ENCODE measurements at regions not wholly inside any gene's neighbourhood (a gene's known extent, or its start where the extent isn't known, plus 50 kb on each side); places are given as distances from the start of the nearest gene placed in this dataset.

DNA sequence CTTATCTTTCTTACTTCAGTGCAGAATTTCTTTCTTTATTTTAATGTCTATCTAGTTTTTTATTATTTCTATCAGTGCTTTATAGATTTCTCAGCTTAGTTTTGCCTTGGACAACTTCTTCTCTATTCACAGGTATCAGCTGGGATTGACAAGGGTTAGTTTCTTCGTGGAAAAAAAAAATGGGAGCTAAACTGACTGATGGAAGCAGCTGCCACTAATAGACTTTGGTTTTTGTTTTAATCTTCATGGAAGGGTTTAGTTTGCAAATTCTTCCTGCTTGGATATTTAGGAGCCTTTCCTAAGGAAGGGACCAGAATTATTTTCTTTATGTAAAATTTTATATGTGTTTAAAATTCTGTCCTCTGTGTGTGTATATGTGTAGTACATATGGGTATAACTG is 306.1 kb upstream of the FMN2 start:
- DNase-seq (ENCODE audit: low read depth) = no peak

GRCh38 chr1:239786464-239786863 is 305.2 kb upstream of the FMN2 start:
- DNase-seq (ENCODE audit: low read depth) = no peak

- DNase-seq (ENCODE audit: low read depth) = no peak
Observed at GRCh38 chr1:239792157-239792556, 299.5 kb upstream of the FMN2 start.

GRCh38 chr1:239795304-239795703 is 296.4 kb upstream of the FMN2 start:
- DNase-seq (ENCODE audit: low read depth) = no peak

GRCh38 chr1:239799617-239800016 is 292.1 kb upstream of the FMN2 start:
- no peak for DNase-seq (ENCODE audit: low read depth)

DNA sequence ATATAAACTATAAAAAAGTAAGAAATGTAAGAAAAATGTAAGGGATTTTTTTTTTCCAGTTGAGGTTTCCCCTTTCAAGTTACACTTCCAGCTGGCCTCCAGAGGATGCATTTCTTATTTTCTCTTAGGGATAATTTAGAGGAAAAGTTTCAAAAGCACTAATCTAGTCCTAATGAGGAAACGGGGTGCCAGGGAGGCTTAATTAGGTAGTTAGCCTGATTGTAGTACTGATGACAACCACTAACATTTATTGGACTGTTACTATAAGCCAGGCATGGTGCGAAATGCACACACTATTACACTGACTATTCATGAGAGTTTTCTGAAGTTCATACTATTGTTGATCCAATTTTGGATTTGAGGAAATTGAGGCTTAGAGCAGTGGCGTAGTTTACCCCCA is 290.8 kb upstream of the FMN2 start:
- DNase-seq (ENCODE audit: low read depth) = no peak

- no peak for DNase-seq (ENCODE audit: low read depth)
Observed at GRCh38 chr1:239802275-239802674, 289.4 kb upstream of the FMN2 start.

GRCh38 chr1:239803781-239804180 is 287.9 kb upstream of the FMN2 start:
- DNase-seq (ENCODE audit: low read depth) = no peak

DNA sequence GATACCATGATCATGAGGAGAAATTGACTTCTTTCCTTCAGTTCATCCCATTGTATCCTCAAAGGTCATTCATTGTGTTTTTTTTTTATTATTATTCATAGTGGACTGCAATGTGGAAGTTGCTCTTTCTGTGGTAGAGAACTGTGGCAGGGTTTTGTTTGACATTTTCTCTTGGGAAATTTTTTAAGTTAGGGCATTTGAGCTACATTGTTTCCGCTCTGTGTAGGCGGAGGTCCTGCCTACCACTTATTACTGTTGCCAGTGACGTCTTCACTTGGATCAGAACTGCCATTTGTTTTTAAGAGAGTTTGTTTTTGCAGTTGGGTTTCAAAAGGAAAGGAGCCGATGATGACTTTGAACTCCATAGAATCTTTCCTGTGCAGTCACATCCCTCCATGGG is 287.4 kb upstream of the FMN2 start:
- no peak for DNase-seq (ENCODE audit: low read depth)

DNA sequence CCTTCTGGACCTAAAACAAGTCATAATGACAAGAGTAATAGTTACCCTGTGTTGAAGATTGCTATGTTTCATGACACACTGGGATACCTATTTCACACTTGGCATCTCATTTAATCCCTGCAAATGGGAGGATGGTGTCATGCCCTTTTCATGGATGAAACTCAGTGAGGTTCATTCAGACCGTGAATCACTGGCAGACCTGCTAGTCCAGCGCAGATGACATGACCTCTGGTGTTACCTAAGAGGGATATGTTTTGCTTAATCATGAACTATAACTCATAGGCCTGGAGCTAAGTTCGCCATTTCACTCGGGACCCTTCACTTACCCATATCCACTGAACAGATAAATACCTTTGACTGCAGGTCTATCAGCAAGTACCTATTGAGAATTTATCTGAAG is 286.6 kb upstream of the FMN2 start:
- DNase-seq (ENCODE audit: low read depth) = no peak

DNA sequence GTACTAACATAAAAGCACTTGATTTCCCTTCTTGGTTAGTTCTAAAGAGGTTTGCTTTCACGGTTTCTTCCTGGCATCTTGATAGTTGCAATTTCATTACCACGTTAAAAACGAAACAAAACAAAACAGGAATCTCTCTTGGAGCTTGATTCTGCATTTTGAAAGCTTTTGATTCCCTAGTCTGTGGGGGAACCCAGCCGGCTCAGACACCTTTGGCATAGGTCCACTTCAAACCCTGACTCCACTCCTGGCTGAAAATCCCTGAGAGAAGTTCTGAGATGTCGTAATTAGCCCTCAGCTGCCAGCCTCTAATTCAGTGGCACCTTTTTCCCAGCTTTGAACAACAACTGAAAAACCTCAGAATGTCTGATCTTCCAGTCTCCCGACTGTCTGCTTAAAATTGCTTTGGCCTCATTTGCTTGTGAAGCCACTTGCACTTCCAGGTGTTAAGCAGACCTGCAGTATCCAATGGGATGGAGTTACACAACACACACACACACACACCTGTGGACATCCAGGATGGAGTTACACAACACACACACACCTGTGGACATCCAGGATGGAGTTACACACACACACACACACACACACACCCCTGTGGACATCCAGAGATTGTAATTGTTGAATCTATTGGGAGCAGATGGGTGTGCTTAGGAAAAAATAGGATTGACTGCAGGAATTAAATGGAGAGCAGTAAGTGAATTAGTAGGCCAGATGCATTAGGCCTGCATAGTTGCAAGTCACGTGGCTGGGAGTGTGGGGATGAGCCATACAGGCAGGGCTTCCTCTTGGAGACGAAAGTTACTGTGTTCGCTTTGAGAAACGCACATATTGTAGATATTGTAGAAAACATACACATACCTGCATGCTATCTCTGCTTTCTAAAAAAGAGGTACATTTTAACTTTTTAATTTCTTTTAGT is 285.6 kb upstream of the FMN2 start:
- DNase-seq (ENCODE audit: low read depth) = no peak

DNA sequence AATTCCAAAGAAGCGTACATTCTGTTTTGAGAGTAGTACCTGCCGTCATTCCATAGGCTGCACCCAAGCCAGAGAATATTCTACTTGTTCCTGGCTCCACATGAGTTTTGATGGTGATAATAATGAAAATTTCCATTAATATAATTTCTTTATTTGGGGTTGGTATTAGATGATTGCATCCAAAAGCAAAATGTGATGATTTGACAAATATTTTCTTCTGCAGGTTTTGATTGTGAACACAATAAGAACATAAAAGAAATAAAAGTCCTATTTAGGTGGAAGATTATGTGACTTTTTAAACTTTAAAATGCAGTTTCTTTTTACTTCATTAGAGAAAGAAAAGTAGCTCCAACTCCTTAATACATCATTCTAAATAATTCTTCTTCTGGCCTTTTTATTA is 284.8 kb upstream of the FMN2 start:
- no peak for DNase-seq (ENCODE audit: low read depth)

DNA sequence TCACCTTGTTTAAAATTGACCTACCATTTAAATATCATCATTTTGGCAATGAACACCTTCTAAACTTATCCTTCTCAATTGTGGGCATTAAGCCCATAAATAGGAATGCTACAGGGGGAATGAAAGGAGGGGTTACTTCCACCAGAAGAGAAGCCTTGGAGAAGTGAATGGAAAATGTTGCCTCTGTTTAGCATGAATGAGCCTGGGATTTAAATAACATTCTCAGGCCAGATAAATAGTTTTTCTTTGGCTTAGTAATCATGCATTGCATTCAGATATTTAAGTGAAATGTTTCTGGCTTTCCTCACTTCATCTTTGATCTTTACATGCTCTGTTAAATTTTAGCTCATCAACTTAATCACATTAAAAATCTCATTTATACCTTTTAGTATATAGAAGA is 284.3 kb upstream of the FMN2 start:
- DNase-seq (ENCODE audit: low read depth) = no peak

DNA sequence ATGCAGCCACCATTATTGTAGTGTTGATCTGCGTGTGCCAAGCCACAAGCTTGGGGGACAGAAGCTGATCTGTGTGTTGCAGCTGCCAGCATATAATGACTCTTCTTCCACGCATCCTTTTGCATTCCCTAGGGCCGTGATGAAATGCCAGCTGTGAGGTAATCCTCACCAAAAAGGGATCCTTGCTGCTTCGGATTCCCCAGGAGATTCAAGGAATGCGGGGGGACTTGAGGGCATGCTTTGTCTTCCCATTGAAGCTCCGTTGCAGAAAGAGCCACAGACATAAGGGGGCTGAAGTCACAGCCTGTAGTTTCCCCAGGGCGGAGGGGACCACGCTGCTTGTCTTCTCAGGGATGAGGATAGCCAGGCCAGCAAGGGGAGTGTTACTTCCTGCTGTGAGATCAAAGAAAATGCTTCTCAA is 281.6 kb upstream of the FMN2 start:
- no peak for DNase-seq (ENCODE audit: low read depth)

GRCh38 chr1:239811211-239811885 is 280.3 kb upstream of the FMN2 start:
- no peak for DNase-seq (ENCODE audit: low read depth)

DNA sequence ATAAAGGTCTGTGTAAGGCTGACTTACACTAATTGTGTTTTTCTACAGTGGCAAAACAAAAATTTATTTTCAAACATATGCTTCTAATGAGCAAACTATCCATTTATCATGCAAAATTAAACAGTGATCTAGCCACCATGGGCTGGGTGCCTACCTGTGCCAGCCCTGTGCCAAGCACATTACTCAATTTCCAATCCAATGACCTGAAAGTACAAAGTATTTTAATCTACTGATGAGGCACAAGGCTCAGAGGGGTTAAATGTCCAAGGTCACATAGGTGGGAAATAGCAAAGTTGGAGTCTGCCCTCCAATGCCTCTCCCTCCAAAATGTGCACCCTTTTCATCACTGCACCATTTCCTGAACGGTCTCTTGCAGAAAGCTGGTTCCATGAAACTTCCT is 279.1 kb upstream of the FMN2 start:
- no peak for DNase-seq (ENCODE audit: low read depth)

DNA sequence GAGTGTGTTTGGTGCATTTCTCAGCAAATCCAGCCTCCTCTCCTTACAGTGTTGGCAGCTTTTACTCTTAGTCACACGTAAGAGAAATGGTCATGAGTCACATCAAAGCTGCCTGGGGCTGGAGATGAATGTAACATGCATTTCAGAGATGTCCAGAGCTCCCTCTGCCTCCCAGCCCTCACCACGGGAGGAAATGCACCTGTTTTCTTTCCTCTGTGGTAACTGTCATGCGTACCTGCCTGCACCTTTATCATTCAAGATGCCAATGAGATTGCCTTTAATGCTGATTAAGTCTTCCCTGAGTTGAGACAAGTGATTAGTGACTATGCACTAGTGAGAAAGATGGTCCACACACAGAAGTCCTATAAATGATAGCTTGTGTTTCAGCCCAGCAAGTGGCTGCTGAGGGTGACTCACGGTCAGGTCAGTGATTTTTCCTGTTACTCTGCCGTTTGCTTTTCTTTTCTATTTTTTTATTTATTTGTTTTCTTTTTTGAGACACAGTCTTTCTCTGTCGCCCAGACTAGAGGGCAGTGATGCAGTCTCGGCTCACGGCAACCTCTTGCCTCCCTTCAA is 277.3 kb upstream of the FMN2 start:
- peak; percentile 88 for DNase-seq (ENCODE audit: low read depth)

DNA sequence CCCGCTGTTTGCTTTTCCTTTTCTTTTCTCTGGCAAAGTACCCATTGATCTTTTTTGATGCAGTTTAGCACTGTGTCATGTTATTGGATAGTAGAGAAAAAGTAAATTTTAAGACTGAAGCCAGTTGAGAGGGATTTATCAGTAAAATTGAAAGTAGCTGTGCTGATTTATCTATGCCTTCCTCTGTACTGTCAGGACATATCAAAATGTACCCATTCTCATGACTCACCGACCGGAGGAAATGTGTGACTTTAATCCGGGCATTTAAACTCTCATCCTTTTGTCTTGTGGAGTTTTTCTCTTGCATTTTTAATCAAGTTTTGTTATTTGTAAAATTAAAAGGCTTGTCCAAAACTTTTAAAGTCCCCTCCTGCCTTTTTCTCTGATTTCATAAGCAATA is 276.6 kb upstream of the FMN2 start:
- DNase-seq (ENCODE audit: low read depth) = no peak

- peak; percentile 84 for DNase-seq (ENCODE audit: low read depth)
Observed at GRCh38 chr1:239816081-239816782, 275.5 kb upstream of the FMN2 start.

DNA sequence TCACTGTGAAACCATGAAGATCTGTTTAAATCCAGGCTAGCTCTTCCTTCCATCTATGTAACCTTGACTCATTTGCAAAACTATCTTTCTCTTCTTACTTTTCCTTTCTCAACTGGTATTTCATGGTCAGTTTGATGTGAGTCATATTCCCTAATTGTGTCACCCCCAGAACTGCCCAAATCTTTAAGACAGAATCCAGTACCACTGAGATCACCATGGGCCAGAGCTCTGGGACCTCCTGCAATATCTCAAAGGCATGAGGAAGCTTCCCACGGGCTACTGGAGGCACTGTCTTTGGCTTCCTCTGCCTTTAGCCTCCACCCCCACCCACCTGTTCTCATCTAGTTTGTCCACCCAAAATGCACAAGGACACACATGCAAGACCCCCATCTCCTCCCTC is 274.4 kb upstream of the FMN2 start:
- DNase-seq (ENCODE audit: low read depth) = peak; percentile 9

DNA sequence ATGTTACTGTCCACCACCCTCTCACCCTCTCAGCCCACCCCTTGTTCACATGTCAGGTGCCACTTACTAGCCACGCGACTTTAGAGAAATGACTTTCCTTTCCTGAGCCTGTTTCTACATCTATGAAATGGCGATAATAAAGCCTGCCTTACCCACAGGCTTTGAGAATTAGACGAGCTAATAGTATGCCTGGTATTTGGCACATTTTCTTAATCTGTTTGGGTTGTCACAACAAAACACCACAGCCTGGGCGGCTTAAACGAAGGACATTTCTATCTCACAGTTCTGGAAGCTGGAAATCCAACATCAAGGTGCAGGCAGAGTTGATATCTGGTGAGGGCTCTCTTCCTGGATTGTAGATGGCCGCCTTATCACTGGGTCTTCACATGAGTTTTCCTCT is 273.9 kb upstream of the FMN2 start:
- no peak for DNase-seq (ENCODE audit: low read depth)

DNA sequence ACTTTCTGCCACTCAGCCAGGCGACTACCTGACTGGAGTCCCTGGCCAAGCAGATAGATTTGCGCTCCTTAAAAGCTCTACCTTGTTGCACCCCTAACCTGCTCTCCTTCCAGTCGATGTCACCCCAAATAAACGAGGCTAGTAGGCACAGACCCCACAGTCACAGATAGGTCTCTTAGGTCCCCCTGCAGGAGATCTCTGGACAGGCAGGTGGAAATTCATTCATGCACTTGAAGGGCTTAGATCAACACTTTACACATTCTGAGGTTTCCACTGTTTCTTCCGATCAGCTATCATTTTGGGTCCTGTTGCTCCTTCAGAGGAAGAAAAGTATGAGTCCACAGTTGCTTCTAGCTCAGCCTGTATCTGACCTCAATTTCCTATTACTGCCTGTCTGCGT is 272.6 kb upstream of the FMN2 start:
- no peak for DNase-seq (ENCODE audit: low read depth)
